ENCODE measurements at regions not wholly inside any gene's neighbourhood (a gene's known extent, or its start where the extent isn't known, plus 50 kb on each side); places are given as distances from the start of the nearest gene placed in this dataset.
"Not testable (repeated sequence)": the region's sequence is repeated elsewhere in the genome, so short reads cannot be mapped to it uniquely, and the experiment has no call there.

DNA sequence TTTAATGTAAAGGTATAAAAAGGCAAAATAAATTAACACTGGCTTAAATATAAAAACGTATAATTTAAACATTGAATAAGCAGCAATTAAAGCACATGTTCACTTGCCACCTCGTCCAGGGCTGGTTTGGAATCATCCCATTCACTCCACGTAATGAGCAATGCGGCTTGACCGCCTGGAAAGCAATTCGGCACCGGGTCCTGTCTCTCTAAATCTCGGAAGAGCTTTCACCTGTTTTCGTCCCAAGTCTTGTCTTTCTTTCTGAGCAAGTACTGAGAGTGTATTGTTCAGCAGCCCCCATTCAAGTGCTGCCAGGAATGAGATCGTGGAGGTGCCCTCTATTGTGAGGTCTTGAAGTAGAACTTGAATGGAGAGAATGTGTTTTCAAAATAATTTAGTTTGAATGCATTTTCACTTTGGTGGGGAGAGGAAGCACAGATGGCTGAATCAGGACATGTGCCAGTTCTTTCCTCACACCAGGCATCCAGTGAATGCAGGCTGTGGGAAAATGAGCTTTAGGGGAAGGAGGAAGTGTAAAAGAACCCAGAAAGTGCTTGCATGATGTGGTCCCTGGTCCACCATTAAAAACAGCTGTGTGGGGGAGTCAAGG, 515.2 kb downstream of the REEP3 start:
- ATAC-seq: no peak

- ATAC-seq: no peak
Measured at GRCh38 chr10:64037071-64037661, 516.0 kb downstream of the REEP3 start.

GRCh38 chr10:64038107-64038506, 516.9 kb downstream of the REEP3 start:
- ATAC-seq: no peak

GRCh38 chr10:64039198-64039597, 518.0 kb downstream of the REEP3 start:
- ATAC-seq: no peak

GRCh38 chr10:64040781-64041180, 519.6 kb downstream of the REEP3 start:
- peak in 1 of 2 donors; percentile 11 for ATAC-seq

DNA sequence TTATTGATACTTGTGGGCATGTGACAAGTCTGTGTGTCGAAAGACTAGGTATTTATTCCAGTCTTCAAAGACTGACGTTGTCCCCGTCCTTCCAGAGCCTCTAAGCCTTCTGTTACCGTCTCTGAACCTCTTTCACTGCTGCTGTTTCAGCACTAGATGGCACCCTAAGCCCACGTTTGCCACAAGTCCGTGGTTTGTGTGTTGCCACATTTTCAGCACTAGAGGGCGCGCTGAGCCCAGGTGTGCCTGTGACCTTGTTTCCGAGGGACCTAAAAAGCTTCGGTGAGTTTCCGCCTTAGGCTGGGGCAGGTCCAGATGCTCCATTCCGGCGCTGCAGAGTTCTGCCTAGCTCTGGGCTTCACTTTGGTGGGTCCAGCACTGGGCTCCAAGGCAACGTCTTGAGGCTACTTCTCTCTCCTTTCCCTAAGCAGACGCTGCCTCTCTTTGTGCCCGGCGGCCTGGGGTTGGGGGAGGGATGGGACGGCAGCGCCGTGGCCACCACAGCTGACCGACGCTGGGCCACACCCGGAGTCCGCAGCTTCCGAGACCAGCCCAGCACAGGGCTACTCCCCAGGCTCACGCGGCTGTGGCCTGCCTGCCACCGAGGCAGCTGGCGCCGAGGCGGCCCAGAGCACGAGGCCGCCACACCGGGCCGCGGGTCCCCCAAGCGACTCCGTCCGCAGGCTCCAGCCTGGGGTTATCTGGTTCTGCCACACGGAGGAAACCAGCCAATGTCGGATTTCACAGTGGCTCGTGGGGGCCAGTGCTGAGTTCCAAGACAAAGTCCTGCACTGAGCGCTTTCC, 520.2 kb downstream of the REEP3 start:
- ATAC-seq: peak; percentile 86 to 87

- no peak for ATAC-seq
Measured at GRCh38 chr10:64041989-64042490, 520.8 kb downstream of the REEP3 start.

DNA sequence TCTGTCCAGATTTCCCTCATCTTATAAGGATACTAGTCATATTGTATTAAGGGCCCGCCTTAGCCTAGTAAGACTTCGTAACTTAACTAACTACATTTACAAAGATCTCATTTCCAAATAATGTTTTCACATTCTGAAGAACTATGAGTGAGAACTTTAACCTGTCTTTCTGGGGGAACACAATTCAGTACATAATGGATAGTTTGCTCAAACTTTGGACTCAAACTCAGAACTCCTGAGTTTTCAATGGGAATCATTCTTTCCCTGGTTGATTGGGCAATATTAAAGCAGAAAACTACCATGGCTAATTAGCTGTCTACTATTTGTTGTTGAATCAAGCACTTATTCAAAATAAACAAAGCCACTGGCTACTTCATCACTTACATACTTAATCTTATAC, 522.9 kb downstream of the REEP3 start:
- no peak for ATAC-seq

- ATAC-seq: not testable (repeated sequence)
Measured at GRCh38 chr10:64044957-64045632, 523.9 kb downstream of the REEP3 start.

DNA sequence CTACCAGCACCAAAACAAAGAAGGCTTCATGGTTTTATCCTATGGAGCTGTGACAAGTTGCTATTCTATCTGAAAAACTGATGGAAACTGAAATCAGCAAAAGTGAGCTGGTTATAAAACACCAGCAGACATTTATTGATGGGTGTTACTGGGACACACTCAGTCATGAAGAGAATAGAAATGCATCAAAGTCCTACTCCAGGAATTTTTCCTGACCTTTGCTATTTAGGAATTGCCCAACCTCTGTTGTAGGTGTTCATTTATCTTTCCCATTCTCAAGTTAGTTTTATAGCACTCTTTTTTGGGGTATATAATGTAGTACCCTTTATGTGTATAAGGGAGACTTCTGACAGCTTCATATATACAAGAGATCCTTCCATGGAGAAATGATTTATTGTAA, 533.2 kb downstream of the REEP3 start:
- ATAC-seq: no peak

- no peak for ATAC-seq
Measured at GRCh38 chr10:64059884-64060283, 538.7 kb downstream of the REEP3 start.

- no peak for ATAC-seq
Measured at GRCh38 chr10:64060389-64060788, 539.2 kb downstream of the REEP3 start.

- no peak for ATAC-seq
Measured at GRCh38 chr10:64062793-64063192, 541.6 kb downstream of the REEP3 start.

- ATAC-seq: no peak
Measured at GRCh38 chr10:64067009-64067606, 545.9 kb downstream of the REEP3 start.

DNA sequence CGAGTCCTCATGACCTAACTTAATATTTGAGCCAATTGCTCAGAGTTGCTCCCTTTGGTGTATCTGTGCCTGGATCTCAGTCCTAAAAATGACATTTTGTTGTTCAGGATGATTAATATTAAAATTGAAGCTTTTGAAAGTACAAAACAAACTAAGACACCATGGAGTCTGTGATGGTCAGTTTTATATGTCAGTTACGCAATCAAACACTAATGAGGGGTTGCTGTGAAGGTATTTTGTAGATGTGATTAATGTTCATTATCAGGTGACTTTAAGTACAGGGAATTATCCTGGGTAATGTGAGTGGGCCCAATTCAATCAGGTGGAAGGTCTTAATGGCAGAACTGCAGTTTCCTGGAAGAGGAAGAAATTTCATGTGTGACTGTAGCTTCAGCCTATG, 546.7 kb downstream of the REEP3 start:
- ATAC-seq: no peak

GRCh38 chr10:64070241-64070640, 549.0 kb downstream of the REEP3 start:
- ATAC-seq: no peak

- no peak for ATAC-seq
Measured at GRCh38 chr10:64071218-64071617, 550.0 kb downstream of the REEP3 start.

DNA sequence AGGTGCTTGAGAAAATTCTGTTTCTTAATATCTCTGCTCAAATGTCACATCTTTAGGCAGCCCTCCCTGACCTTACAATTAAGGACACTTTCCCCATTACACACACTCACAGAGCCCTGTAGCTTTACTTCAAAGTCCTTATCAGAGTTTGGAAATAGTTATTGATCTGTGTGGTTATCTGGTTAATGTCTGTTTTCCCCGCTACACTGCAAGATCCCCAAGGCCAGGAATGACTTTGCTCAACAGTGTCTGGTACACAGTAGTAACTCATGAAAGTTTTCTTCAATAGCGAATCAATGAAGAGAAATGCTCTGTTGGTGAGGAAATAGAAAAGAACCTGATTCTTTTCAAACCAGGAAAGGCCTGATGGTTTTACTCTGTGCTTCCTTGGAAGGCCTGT, 554.4 kb downstream of the REEP3 start:
- no peak for ATAC-seq

DNA sequence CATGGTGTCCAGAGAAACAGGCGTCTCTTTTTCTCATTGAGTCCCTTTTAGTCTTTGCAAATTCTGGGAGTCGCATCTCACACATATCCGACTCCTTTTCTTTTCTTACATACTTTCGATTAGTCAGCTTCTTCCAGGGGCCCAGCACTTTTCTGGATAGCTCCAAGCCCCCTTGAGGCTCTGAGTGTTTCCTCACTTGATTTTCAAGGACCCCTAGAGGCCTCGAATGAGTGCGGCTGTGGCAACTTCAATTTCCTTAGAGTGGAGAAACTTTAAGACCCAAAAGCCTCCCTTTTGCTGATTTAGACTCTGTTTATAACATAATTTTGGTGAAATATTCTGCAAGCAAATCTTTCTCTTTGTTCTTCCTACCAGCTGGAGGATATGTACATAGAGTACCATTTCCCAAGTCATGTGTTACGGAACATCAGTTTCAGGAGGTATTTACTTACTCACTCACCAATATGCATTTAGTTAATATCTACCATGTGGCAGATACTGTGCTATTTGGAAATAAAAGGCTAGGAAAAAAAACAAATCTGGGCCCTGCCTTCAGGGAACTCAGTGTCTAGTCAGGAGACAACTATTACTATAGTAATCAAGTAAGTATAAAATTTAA, 555.2 kb downstream of the REEP3 start:
- no peak for ATAC-seq

DNA sequence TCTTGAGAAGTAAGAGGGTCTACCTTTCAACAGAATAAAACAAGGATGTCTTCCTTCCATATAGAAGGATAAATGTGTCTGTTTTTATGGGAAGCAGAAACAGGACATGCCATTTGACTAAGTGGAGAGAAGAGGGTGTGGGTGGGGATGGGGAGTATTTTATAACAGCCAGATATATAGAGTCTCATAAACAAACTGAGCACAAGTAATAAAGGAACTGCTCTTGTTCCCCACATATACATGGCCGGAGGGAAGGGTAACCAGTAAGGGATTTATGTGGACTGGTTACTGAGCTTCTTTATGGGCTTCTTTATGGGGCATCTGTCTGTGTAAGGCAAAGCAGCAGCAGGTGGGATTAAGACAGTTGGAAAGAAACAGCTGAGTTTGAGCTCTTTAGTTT, 558.1 kb downstream of the REEP3 start:
- no peak for ATAC-seq

DNA sequence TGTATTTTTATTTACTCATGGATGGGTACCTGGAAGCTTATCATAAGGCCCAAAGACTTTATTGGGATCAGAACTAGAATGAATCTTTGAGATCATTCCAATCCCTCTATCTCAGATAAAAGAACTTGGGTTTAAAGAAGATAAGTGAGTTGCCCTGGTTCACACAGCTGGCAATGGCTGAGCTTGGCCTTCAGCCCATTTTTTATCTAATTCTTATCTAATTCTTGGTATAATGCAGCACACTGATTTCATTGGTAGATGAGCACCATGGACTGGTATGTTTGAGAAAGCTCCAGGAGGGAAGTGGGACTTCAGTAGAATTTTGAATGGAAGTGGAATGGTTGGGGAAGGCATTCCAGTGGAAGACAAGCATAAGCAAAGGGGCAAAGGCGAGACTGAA, 558.9 kb downstream of the REEP3 start:
- no peak for ATAC-seq

GRCh38 chr10:64081947-64082482, 560.8 kb downstream of the REEP3 start:
- ATAC-seq: no peak

All from activated CD4-positive, CD25-positive, alpha-beta regulatory T cell treated with anti-CD3 and anti-CD28 coated beads, Interleukin-2, amount 50 U/mL, for 24 hours (primary cell).